HEK293T (cell line): ENCODE measurements at regions not wholly inside any gene's neighbourhood (a gene's known extent, or its start where the extent isn't known, plus 50 kb on each side); places are given as distances from the start of the nearest gene placed in this dataset.
"Not testable (repeated sequence)": the region's sequence is repeated elsewhere in the genome, so short reads cannot be mapped to it uniquely, and the experiment has no call there.

ENCODE experiments used
- CTCF ChIA-PET: fragments of 350-600 bp; formaldehyde crosslinking; extraction: SDS; loops from one replicate; lab custom pipeline; 2021; ENCODE audit warnings: antibody characterized with exemption, inconsistent platforms; lab: Yijun Ruan, JAX
- POLR2A ChIA-PET: fragments of 350-600 bp; formaldehyde crosslinking; extraction: SDS; loops from one replicate; lab custom pipeline; 2020; ENCODE audit warnings: antibody characterized with exemption, inconsistent platforms; lab: Yijun Ruan, JAX
- DNase-seq: peaks from one replicate; pipeline ENCODE4 v3.0.0; 2012; ENCODE audit warnings: mixed read lengths; ENCODE audit errors: extremely low spot score
- ARNT ChIP-seq: fragments of 450-650 bp; IDR thresholded peaks from 2 replicates; pipeline ENCODE4 v1.6.1; 2017; ENCODE audit warnings: mild to moderate bottlenecking
- BHLHE40 ChIP-seq: fragments of 450-650 bp; IDR thresholded peaks from 2 replicates; pipeline ENCODE4 v1.6.1; 2016; ENCODE audit warnings: mild to moderate bottlenecking, moderate library complexity, borderline replicate concordance
- CTBP1 ChIP-seq: fragments of 450-650 bp; IDR thresholded peaks from 2 replicates; pipeline ENCODE4 v1.6.1; 2016; ENCODE audit warnings: borderline replicate concordance
- ELF4 ChIP-seq: fragments of 450-650 bp; IDR thresholded peaks from 2 replicates; pipeline ENCODE4 v1.6.1; 2017; ENCODE audit warnings: antibody characterized with exemption
- FOXA1 ChIP-seq: fragments of 450-650 bp; IDR thresholded peaks from 2 replicates; pipeline ENCODE4 v1.6.1; 2016; ENCODE audit warnings: mild to moderate bottlenecking
- FOXK2 ChIP-seq: fragments of 450-650 bp; IDR thresholded peaks from 2 replicates; pipeline ENCODE4 v1.6.1; 2016; ENCODE audit warnings: mild to moderate bottlenecking
- FOXM1 ChIP-seq: fragments of 450-650 bp; IDR thresholded peaks from 2 replicates; pipeline ENCODE4 v1.6.1; 2017; ENCODE audit warnings: mild to moderate bottlenecking, borderline replicate concordance
- HDGF ChIP-seq: fragments of 450-650 bp; IDR thresholded peaks from 2 replicates; pipeline ENCODE4 v1.6.1; 2017; ENCODE audit warnings: antibody characterized with exemption, borderline replicate concordance
- L3MBTL2 ChIP-seq: fragments of 450-650 bp; conservative IDR thresholded peaks from 2 replicates; pipeline ENCODE4 v1.6.1; 2016; ENCODE audit warnings: mild to moderate bottlenecking
- LEF1 ChIP-seq: fragments of 450-650 bp; IDR thresholded peaks from 2 replicates; pipeline ENCODE4 v1.6.1; 2017; ENCODE audit warnings: mild to moderate bottlenecking, borderline replicate concordance
- NFRKB ChIP-seq: fragments of 450-650 bp; IDR thresholded peaks from 2 replicates; pipeline ENCODE4 v1.6.1; 2016; ENCODE audit warnings: mild to moderate bottlenecking, moderate library complexity
- PKNOX1 ChIP-seq: fragments of 450-650 bp; IDR thresholded peaks from 2 replicates; pipeline ENCODE4 v1.6.1; 2016
- SP1 ChIP-seq: fragments of 450-650 bp; IDR thresholded peaks from 2 replicates; pipeline ENCODE4 v1.6.1; 2017
- SUZ12 ChIP-seq: fragments of 450-650 bp; IDR thresholded peaks from 2 replicates; pipeline ENCODE4 v1.6.1; 2016; ENCODE audit warnings: mild to moderate bottlenecking
- TARDBP ChIP-seq: fragments of 450-650 bp; IDR thresholded peaks from 2 replicates; pipeline ENCODE4 v1.6.1; 2016
- ZNF384 ChIP-seq: fragments of 450-650 bp; IDR thresholded peaks from 2 replicates; pipeline ENCODE4 v1.6.1; 2016

DNA sequence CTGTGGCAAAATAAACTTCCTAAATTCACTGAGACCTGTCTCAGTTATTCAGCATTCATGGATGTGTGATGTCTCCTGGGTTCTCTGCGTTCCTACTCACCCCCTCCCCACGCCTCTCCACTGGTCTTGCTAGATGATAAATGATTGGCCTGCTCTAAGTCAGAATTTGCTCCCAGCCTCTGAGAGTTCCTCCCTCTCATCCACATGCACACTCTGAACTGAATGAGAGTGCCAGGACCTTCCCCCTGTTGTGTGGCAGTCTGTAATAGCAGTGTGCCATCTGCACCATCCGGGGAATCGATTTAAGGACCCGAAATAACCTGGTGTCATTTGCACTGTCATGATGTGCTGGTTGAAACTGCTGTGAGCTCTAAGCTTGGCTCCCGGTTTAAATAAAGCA lies 135.8 kb upstream of the AFDN start:
- no peak for DNase-seq
- no peak for TF ChIP-seq LEF1
- no peak for TF ChIP-seq HDGF
- no peak for TF ChIP-seq SUZ12
- no peak for TF ChIP-seq NFRKB
- TF ChIP-seq ZNF384, result no peak
- no peak for TF ChIP-seq ELF4
- no peak for TF ChIP-seq L3MBTL2
- TF ChIP-seq BHLHE40, result no peak
- TF ChIP-seq FOXK2, result no peak
- TF ChIP-seq PKNOX1, result no peak
- no peak for TF ChIP-seq FOXA1
- no peak for TF ChIP-seq TARDBP
- TF ChIP-seq CTBP1, result no peak
- TF ChIP-seq FOXM1, result no peak
- no peak for TF ChIP-seq ARNT
- no peak for TF ChIP-seq SP1
- POLR2A ChIA-PET, result no interaction called here
- CTCF ChIA-PET, result no interaction called here

DNA sequence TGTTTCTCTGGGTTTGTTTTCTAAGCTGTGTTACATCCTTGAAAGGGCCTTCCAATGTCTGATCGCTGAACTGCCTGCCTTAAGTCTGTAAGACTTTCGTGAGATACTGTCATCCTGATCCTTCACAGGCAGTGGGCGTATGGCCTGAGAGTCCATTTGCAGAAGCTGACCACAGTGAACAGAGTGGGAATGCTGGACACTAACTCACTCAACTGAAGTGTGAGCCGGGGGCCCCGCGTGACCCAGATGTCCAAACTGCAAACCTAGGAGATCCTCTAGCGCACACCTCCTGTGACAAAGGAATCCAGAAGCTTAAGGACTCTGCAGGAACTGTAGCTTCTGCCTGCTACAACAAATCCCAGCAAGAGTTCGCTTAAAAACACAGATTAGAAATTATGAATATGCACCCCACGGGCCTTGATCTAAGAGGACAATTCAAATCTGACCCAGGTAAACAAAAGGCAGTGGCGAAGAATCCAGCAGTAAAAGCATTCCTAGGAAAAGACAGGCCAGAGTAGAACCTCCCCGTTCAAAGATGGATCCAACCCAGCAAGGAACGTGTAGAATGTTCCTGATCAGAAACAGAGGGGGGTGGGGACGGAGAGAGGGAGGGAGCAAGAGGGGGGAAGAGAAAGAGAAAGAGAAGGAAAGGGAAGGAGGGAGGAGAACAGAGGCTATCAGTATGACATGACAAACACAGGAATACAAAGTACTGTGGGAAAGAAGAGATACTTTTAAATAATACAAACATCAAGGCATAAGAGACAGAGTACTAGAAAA lies 135.0 kb upstream of the AFDN start:
- no peak for TF ChIP-seq BHLHE40
- no peak for TF ChIP-seq ELF4
- TF ChIP-seq FOXA1, result no peak
- CTCF ChIA-PET, result no interaction called here
- DNase-seq, result no peak
- POLR2A ChIA-PET, result no interaction called here

DNA sequence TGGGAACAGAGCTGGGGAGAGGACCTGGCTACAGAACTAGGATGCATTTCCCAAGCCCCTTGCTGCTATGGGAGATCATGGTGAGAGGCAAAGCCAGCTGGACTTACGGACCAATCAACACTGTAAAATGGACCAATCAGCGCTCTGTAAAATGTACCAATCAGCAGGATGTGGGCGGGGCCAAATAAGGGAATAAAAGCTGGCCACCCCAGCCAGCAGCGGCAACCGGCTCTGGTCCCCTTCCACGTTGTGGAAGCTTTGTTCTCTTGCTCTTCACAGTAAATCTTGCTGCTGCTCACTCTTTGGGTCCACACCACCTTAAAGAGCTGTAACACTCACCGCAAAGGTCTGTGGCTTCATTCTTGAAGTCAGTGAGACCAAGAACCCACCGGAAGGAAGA lies 133.2 kb upstream of the AFDN start:
- POLR2A ChIA-PET, DNase-seq, CTCF ChIA-PET: not testable (repeated sequence)

GRCh38 chr6:167695831-167696230 lies 130.9 kb upstream of the AFDN start:
- TF ChIP-seq BHLHE40, result no peak
- TF ChIP-seq SUZ12, result no peak
- TF ChIP-seq ELF4, result no peak
- no peak for TF ChIP-seq ZNF384
- no peak for TF ChIP-seq NFRKB
- no peak for TF ChIP-seq ARNT
- TF ChIP-seq PKNOX1, result no peak
- TF ChIP-seq FOXA1, result no peak
- no peak for TF ChIP-seq FOXK2
- TF ChIP-seq TARDBP, result no peak
- no peak for TF ChIP-seq SP1
- CTCF ChIA-PET, result no interaction called here
- POLR2A ChIA-PET, result no interaction called here
- DNase-seq, result no peak

- TF ChIP-seq HDGF (no peak), FOXA1 (no peak), NFRKB (no peak), SP1 (no peak), ELF4 (no peak), L3MBTL2 (no peak), PKNOX1 (no peak), CTBP1 (no peak), TARDBP (no peak), FOXM1 (no peak), LEF1 (no peak), ARNT (no peak), FOXK2 (no peak)
- ChIA-PET CTCF (no interaction called here), POLR2A (no interaction called here)
- no peak for DNase-seq
These were observed 130.4 kb upstream of the AFDN start for GRCh38 chr6:167696296-167696695.

GRCh38 chr6:167697316-167697715 lies 129.4 kb upstream of the AFDN start:
- CTCF ChIA-PET, result no interaction called here
- POLR2A ChIA-PET, result no interaction called here
- TF ChIP-seq SUZ12 (no peak), LEF1 (no peak), TARDBP (no peak), HDGF (no peak), ARNT (no peak), FOXA1 (no peak), PKNOX1 (no peak), SP1 (no peak), L3MBTL2 (no peak), FOXK2 (no peak), CTBP1 (no peak), ELF4 (no peak), BHLHE40 (no peak), ZNF384 (no peak), FOXM1 (no peak), NFRKB (no peak)
- no peak for DNase-seq
